ENCODE measurements at regions not wholly inside any gene's neighbourhood (a gene's known extent, or its start where the extent isn't known, plus 50 kb on each side); places are given as distances from the start of the nearest gene placed in this dataset.
"Not testable (repeated sequence)": the region's sequence is repeated elsewhere in the genome, so short reads cannot be mapped to it uniquely, and the experiment has no call there.

DNA sequence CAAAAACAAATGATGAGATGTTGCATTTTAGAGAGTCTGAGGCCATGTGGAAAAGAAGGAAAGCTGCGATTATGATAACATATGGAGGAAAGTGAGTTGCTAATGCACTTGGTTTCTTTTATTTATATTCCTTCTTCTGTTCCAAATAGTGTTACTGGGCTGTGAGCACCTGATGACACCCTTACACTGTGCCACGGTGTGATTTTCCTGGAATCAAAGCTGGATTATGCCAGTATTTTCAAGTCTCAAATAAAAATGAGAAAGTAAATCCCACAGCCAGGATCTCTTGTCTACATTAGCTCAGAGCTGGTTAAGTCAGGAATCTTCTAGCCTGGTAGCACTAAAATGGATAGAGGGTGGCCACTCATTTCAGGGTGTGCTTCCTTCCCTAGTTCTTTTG, 670.8 kb downstream of the TDRD15 start:
- no peak for DNase-seq

DNA sequence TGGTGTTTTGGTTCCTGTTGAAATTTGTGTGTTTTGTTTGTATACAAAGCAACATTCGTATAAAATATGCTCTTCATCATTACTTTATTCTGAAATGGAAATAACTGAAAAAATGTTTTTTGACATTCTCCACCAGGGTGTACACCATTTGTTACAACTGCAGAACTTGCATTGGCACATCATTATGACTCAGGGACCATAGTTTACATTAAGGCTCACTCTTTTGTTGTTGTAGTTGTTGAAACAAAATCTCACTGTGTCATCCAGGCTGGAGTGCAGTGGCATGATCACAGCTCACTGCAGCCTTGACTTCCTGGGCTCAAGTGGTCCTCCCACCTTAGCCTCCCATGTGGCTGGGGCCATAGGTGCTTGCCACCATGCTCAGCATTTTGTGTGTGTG, 676.6 kb downstream of the TDRD15 start:
- DNase-seq = no peak

DNA sequence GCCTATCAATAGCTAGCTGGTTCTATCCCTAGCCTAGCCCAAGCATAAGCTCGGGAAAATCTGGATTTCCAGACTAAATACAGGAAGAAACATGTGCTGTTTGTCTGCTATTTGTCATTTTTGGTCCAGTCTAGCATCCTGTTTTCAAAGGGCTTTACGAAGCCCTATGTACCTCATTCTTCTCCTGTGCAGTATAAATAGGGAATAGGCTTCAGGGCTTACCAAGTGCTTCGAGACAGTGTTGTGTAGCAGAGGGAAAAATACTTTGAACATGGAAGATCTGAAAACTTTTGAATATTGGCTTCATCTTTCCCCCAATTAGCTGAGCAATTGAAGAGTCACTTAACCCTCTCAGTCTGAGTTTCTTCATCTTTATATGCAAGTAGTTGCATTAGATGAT, 679.8 kb downstream of the TDRD15 start:
- DNase-seq = no peak

- DNase-seq = no peak
These were observed 680.4 kb downstream of the TDRD15 start for GRCh38 chr2:21804151-21804550.

DNA sequence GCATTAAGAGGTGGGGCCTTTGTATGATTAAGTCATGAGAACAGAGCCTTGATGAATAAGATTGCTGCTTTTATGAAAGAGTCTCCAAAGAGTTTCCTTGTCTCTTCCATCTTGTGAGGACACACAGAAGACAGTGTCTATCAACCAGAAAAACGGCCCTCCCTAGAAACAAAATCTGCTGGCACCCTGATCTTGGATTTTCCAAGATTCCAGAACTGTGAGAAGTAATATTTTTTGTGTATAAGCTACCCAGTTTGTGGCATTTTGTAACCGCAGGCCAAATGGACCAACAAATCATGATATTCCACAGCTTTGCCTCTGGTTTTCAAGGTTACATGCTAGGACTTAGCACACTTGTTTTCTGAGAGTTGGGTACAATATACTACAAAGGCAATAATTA, 687.8 kb downstream of the TDRD15 start:
- DNase-seq = no peak

GRCh38 chr2:21812766-21813165, 689.0 kb downstream of the TDRD15 start:
- DNase-seq = no peak

GRCh38 chr2:21814588-21815149, 690.9 kb downstream of the TDRD15 start:
- DNase-seq = no peak

GRCh38 chr2:21818212-21818795, 694.5 kb downstream of the TDRD15 start:
- no peak for DNase-seq

DNA sequence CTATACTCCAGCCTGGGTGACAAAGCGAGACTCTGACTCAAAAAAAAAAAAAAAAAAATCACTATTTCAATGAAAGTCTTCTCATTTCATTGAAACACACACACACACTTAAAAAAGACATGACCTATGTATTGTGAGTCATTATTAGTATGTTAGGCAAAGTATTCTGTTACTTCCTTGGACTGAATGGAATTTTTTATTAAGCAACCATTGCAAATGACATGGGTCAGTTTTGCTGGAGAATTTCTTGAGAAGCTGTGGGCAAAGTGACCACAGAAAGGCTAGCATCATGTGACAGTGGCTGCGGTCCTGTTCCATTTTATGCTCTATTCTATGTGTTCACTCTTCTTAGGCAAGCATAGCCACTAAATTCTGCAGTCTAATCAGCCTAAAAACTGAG, 695.7 kb downstream of the TDRD15 start:
- DNase-seq = no peak

- DNase-seq = no peak
These were observed 696.5 kb downstream of the TDRD15 start for GRCh38 chr2:21820271-21820670.

DNA sequence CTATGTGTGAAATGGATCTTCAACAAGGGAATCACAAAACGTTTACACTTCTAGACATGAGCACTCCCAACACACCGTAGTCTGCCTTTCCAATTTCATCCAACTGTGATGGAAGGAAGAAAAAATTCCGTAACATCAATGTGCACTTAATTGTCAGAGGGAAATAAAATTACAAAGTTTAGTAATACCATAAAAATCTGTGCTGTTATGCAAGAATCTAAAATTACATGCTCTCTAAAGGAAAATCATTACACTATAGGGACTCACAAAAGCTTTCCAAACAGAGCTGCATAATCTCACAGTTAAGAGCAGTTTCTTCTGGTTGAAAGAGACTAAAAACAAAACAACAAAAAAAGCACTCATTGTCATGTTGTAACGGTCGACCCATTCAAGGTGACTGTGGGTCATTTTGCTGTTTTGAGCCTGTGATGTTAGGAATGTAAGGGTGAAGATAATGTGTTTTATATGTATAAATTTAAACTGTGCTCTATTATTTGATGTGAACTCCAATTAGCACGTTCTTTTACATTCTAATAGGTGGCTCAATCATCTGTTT, 698.0 kb downstream of the TDRD15 start:
- DNase-seq = no peak

DNA sequence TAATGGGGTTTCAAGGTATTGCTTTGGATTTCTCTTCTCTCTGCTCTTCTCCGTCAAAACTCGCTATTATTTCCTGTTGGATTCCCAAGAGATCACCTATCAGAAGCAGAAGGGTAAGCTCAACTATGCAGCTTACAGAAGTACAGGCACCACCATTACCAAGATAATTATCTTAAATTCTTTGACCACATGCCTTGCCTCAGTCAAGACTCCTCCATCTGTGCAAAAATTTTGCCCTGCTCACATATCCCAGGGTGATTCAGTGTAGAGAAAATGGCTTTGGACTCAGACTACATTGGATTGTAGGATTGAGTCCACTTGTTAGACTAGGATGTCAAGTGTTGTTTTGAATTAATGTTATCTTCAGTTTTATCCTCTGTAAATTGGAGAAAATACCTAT, 698.7 kb downstream of the TDRD15 start:
- DNase-seq = no peak

DNA sequence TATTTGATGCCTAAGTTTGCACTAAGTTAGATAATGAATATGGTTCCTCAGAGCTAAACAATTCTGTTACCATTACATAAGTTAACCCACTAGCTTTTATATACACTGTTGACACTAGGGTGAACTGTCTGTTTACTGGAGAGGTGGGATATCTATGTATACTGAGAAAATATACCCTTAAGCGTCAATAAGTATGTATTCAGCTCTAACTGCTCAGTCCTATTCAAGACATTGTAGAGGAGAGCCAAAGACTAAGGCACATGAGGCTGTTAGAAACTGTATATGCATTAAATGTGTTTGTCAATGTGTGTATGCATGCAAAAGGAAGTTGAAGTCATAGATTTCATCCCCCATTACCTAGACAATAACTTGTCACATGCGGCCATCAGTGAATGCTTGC, 710.0 kb downstream of the TDRD15 start:
- no peak for DNase-seq

- no peak for DNase-seq
These were observed 712.5 kb downstream of the TDRD15 start for GRCh38 chr2:21836261-21836660.

DNA sequence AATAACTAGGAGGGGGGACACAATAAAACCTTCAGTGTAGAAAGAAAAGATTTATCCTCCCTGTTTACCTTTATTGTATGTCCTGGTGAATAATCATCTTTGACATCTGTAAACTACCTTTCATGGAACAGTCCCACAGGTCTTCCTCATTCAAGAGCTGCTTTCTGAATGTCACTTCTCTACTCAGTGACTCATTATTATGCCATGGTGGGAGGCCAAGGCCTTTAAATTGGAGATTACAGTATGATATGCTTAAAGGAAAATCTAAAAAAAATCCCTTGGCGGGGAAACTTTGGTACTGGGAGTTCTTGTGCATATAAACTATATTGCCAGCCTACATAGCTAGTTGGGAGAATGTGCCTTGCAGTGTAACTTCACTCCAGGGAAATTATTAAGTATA, 713.0 kb downstream of the TDRD15 start:
- no peak for DNase-seq

DNA sequence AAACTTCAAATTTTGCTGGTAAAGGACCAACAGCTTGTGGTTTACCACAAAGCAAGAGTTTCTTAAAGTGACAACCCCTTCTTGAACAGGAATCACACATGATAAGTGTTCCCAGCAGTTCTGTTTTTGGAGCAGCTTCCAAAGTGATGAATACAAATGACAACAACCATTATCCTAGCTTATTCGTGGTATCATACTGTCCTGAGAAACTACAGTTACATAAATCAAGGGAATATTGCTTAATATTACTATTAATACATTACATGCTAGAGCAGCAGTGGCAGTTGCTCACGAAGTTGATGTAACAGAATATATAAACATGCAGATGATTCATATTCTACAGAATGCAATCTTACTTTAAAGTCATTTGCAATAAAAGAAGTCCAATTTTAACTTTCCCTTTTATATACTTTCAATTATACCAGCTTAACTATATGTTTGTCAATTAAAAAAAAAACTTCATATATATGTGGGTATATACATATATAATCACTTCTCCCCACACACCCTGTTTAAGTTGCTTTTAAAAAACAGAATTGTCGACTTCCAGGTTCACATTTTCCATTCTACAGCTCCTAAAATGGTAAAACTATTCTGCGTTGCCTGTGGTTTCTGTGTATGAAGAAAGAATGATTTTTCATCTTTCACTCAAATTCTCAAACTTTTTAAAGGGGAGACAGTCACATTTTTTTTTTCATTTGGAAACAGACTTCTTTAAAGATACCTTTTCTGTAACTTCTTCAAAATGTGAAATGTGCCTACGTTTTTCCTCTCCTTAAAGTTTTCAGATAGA, 713.6 kb downstream of the TDRD15 start:
- no peak for DNase-seq

- no peak for DNase-seq
These were observed 717.6 kb downstream of the TDRD15 start for GRCh38 chr2:21841341-21841740.

- not testable (repeated sequence) for DNase-seq
These were observed 726.6 kb downstream of the TDRD15 start for GRCh38 chr2:21850367-21850766.

- no peak for DNase-seq
These were observed 731.2 kb downstream of the TDRD15 start for GRCh38 chr2:21854938-21855337.

DNA sequence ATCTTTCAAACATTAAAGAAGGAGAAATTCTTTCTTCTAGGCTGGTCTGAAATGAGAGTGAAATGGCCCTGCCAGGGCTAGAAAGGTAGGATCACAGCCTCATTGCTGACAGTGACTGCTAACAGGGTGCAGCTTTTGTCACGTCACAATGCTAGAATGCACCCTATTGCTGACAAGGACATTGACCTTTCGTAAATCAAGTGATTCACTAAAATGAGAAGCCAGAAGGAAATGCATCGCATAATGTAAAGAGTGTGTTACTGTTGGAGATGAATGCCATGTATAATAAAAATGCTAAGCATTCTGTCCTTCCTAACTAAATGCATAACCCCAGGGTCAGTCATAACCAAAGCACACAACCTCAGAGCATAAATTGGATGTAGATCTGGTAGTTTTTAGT, 732.9 kb downstream of the TDRD15 start:
- DNase-seq = no peak

GRCh38 chr2:21860907-21861306, 737.1 kb downstream of the TDRD15 start:
- no peak for DNase-seq

- no peak for DNase-seq
These were observed 742.5 kb downstream of the TDRD15 start for GRCh38 chr2:21866316-21866715.

- DNase-seq = no peak
These were observed 764.1 kb downstream of the TDRD15 start for GRCh38 chr2:21887881-21888280.

GRCh38 chr2:21890041-21890440, 766.3 kb downstream of the TDRD15 start:
- DNase-seq = peak; percentile 25
